ENCODE measurements at regions not wholly inside any gene's neighbourhood (a gene's known extent, or its start where the extent isn't known, plus 50 kb on each side); places are given as distances from the start of the nearest gene placed in this dataset.

GRCh38 chr3:18813300-18813699 is 335.0 kb upstream of the KCNH8 start:
- no peak for DNase-seq

GRCh38 chr3:18812316-18812715 is 336.0 kb upstream of the KCNH8 start:
- DNase-seq = no peak

GRCh38 chr3:18810306-18810661 is 338.0 kb upstream of the KCNH8 start:
- DNase-seq = no peak

GRCh38 chr3:18809640-18810305 is 338.5 kb upstream of the KCNH8 start:
- DNase-seq = no peak

GRCh38 chr3:18808429-18808828 is 339.9 kb upstream of the KCNH8 start:
- no peak for DNase-seq

GRCh38 chr3:18807593-18807992 is 340.7 kb upstream of the KCNH8 start:
- no peak for DNase-seq

- DNase-seq = no peak
These were observed 341.7 kb upstream of the KCNH8 start for GRCh38 chr3:18806633-18807032.

GRCh38 chr3:18797378-18797777 is 350.9 kb upstream of the KCNH8 start:
- DNase-seq = no peak

GRCh38 chr3:18795078-18795477 is 353.2 kb upstream of the KCNH8 start:
- no peak for DNase-seq

GRCh38 chr3:18791752-18792151 is 356.6 kb upstream of the KCNH8 start:
- no peak for DNase-seq

- DNase-seq = no peak
These were observed 357.1 kb upstream of the KCNH8 start for GRCh38 chr3:18791182-18791581.

- no peak for DNase-seq
These were observed 357.9 kb upstream of the KCNH8 start for GRCh38 chr3:18790384-18790783.

- DNase-seq = no peak
These were observed 358.6 kb upstream of the KCNH8 start for GRCh38 chr3:18789734-18790133.

- DNase-seq = no peak
These were observed 360.9 kb upstream of the KCNH8 start for GRCh38 chr3:18787441-18787840.

GRCh38 chr3:18786650-18787323 is 361.5 kb upstream of the KCNH8 start:
- no peak for DNase-seq

GRCh38 chr3:18782191-18782590 is 357.1 kb upstream of the SATB1 start:
- DNase-seq = no peak

GRCh38 chr3:18780959-18781358 is 355.8 kb upstream of the SATB1 start:
- no peak for DNase-seq

GRCh38 chr3:18779704-18780103 is 354.6 kb upstream of the SATB1 start:
- DNase-seq = no peak

GRCh38 chr3:18778598-18778997 is 353.5 kb upstream of the SATB1 start:
- no peak for DNase-seq

GRCh38 chr3:18778094-18778493 is 353.0 kb upstream of the SATB1 start:
- DNase-seq = no peak

- no peak for DNase-seq
These were observed 350.4 kb upstream of the SATB1 start for GRCh38 chr3:18775501-18775900.

- DNase-seq = no peak
These were observed 349.4 kb upstream of the SATB1 start for GRCh38 chr3:18774319-18775088.

GRCh38 chr3:18772699-18773305 is 347.7 kb upstream of the SATB1 start:
- DNase-seq = no peak

- DNase-seq = no peak
These were observed 346.8 kb upstream of the SATB1 start for GRCh38 chr3:18771931-18772330.
